DND-41 (cell line): ENCODE measurements at regions not wholly inside any gene's neighbourhood (a gene's known extent, or its start where the extent isn't known, plus 50 kb on each side); places are given as distances from the start of the nearest gene placed in this dataset.

ENCODE experiments used
- CTCF ChIP-seq: IDR thresholded peaks from 2 replicates; pipeline ENCODE4 v1.5.1; 2012; ENCODE audit warnings: borderline replicate concordance, low read length, moderate library complexity, mild to moderate bottlenecking; ENCODE audit not compliant: poor library complexity, severe bottlenecking; ENCODE audit errors: extremely low read depth
- EZH2 ChIP-seq: IDR thresholded peaks from 3 replicates; pipeline ENCODE4 v1.6.1; 2012; ENCODE audit warnings: borderline replicate concordance, low read depth, mild to moderate bottlenecking, moderate library complexity, low read length, inconsistent platforms; ENCODE audit not compliant: severe bottlenecking

GRCh38 chr3:110349295-110349694 is 722.3 kb upstream of the NECTIN3 start:
- no peak for TF ChIP-seq CTCF
- no peak for TF ChIP-seq EZH2
